RWPE1 (cell line): ENCODE measurements at regions not wholly inside any gene's neighbourhood (a gene's known extent, or its start where the extent isn't known, plus 50 kb on each side); places are given as distances from the start of the nearest gene placed in this dataset.

Source experiments
- CTCF ChIA-PET: fragments of 350-600 bp; sonication (Branson Sonifier 250); formaldehyde crosslinking; extraction: SDS; loops from one replicate; lab custom pipeline; 2021; lab: Yijun Ruan, JAX
- POLR2A ChIA-PET: fragments of 400-600 bp; formaldehyde crosslinking; extraction: SDS; loops from one replicate; lab custom pipeline; 2020; ENCODE audit warnings: antibody characterized with exemption; ENCODE audit not compliant: low non-redundant PET; lab: Yijun Ruan, JAX
- DNase-seq: peaks from one replicate; pipeline ENCODE4 v3.0.0; 2012; ENCODE audit warnings: low spot score
- H3K27ac ChIP-seq: fragments of 450-650 bp; 2 replicates; pipeline ENCODE4 v1.5.1; 2017
- TF ChIP-seq, protein P1 (sequence below): fragments of 450-650 bp; conservative IDR thresholded peaks from 2 replicates; pipeline ENCODE4 v1.5.1; 2017; ENCODE audit warnings: low read depth, mild to moderate bottlenecking

DNA sequence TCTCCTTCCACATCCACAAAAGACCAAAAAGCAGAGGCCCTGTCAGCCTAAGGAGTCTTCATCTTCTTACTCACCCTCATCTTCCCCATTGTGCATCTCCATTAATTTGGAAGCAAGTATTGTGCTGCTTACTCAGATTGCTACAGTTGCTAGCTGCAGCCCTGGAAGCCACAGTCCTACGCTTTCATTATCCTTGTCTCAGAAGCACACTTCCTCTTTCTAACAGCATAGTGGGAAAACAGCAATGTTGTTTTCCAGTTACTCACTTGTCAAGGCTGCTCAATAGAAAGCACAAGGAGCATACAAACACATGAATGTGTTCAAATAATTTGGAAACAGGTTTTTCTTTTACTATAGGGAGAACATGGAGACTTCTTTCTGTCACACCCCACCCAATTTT is 76.6 kb upstream of the RBM24 start:
- ChIA-PET CTCF (no interaction called here), POLR2A (no interaction called here)
- H3K27ac ChIP-seq, result no peak overlapping the region
- DNase-seq, result no peak
- TF ChIP-seq, protein P1, sequence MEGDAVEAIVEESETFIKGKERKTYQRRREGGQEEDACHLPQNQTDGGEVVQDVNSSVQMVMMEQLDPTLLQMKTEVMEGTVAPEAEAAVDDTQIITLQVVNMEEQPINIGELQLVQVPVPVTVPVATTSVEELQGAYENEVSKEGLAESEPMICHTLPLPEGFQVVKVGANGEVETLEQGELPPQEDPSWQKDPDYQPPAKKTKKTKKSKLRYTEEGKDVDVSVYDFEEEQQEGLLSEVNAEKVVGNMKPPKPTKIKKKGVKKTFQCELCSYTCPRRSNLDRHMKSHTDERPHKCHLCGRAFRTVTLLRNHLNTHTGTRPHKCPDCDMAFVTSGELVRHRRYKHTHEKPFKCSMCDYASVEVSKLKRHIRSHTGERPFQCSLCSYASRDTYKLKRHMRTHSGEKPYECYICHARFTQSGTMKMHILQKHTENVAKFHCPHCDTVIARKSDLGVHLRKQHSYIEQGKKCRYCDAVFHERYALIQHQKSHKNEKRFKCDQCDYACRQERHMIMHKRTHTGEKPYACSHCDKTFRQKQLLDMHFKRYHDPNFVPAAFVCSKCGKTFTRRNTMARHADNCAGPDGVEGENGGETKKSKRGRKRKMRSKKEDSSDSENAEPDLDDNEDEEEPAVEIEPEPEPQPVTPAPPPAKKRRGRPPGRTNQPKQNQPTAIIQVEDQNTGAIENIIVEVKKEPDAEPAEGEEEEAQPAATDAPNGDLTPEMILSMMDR, result no peak

DNA sequence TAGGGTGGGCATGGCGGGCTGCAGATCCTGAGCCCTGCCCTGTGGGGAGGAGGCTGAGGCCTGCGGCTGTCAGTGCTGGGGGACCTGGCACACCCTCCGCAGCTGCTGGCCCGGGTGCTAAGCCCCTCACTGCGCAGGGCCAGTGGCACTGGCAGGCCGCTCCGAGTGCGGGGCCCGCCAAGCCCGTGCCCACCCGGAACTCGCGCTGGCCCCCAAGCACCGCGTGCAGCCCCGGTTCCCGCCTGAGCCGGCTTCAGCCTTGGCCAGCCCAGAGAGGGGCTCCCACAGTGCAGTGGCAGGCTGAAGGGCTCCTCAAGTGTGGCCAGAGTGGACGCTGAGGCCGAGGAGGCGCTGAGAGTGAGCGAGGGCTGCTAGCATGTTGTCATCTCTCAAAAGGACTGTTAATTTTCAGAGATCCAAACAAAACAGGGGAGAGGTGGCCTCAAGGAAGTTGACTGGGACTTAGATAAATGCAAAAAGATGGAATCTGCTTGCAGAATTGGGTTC is 74.5 kb upstream of the RBM24 start:
- POLR2A ChIA-PET, result no interaction called here
- no peak for DNase-seq
- TF ChIP-seq, protein P1, result no peak
- no peak overlapping the region for H3K27ac ChIP-seq
- CTCF ChIA-PET, result interaction anchor here (0.5 to 0.6 kb wide), 2 partner anchors 12 to 1098 kb away, joined by 3 to 6 read pairs; no protein-coding TSS in a partner anchor

DNA sequence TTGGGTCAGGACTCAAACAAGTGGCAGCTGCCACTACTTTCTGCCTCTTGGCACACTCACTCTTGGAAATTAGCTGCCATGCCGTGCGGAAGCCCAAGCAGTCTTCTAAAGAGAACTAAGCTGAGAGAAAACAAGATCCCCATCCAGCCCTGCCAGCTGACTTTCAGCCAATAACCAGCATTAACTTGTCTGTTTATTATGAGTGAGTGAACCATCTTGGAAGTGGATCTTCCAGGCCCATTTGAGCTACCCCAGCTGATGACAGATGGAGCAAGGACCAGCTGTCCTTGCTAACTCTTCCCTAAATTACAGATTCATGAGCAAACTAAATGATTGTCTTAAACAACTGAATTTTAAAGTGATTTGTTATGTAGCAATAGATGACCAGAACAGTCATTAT is 73.9 kb upstream of the RBM24 start:
- no peak for DNase-seq
- TF ChIP-seq, protein P1, result no peak
- CTCF ChIA-PET, result interaction anchor here (0.5 to 0.6 kb wide), 2 partner anchors 13 to 1098 kb away, joined by 3 to 6 read pairs; no protein-coding TSS in a partner anchor

DNA sequence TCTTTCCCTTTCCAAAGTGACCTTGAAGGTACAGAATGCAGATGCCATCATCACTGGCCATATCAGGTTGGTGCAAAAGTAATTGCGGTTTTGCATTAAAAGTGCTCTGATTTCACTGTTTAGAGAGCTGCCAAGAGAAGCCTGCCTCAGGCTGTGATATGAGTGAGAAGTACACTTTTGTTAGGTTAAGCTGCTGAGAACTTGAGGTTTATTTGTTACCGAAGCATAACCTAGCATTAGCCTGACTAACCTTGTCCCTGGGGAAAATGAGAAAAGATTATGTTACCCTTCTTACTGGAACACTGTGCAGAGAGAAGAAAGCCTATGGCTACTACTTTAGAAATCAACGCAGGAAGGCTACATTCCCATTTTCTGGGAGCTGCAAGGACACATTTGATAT is 70.5 kb upstream of the RBM24 start:
- CTCF ChIA-PET, result no interaction called here
- TF ChIP-seq, protein P1, result no peak
- DNase-seq, result no peak
- no peak overlapping the region for H3K27ac ChIP-seq
- POLR2A ChIA-PET, result no interaction called here

More for the DNA sequence above, 73.9 kb upstream of the RBM24 start:
- POLR2A ChIA-PET, result no interaction called here
- H3K27ac ChIP-seq, result no peak overlapping the region

DNA sequence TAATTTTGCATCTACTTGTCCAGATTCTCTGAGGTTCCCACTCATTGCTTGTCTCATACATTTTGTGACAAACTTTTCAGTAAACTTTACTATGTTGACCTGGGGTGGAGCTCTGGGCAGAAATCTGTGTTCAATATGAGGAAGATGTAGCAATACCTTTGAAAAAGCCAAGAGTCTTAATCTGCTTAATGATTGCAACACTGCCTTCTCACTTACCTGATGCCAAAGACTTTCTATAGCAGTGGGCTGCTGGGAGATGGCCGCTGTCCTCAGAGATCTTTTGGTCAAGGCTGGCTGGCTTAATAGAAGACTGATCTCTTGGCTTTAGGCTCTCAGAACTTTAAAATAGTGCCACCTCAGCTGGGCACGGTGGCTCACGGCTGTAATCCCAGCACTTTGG is 70.1 kb upstream of the RBM24 start:
- no peak for DNase-seq
- ChIA-PET POLR2A (no interaction called here), CTCF (no interaction called here)
- TF ChIP-seq, protein P1, result no peak
- no peak overlapping the region for H3K27ac ChIP-seq

DNA sequence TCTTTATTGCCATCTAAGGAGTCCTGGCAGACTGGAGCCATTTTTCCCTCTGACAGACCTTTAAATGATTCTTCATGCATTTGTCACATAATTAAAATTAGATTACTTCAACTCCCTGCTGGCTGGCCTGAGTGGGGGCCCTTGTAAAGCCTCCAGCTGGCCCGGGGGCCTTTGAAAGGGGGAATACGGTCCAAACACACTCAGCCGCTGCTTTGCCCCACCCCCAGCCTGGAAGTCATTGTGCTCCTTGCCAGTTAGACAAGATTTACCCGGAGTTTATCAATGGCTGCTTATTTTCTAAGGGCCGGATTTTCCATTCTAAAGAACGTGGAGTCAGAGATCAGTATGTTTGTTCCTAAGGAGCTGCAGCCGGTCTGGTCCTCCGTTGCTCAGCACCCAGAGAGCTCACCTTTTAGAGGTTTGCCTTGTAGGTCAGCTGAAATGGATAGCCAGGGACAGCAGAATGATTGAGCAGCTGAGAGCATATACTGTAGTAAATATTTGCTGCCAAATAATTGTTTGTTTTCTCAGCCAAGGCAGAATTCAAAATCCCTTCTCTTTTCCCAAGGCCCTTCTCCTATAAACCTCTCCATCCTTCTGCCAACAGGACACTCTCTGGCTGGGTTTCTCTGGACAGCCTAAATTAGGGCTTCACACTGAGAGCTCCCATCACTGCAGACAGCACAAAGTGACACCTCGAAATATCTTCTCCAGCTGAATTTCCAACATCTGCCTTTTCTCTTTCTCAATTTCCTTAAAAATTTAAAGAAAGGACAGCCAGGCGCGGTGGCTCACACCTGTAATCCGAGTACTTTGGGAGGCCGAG is 68.4 kb upstream of the RBM24 start:
- H3K27ac ChIP-seq, result no peak overlapping the region

More for the DNA sequence above, 68.4 kb upstream of the RBM24 start:
- CTCF ChIA-PET, result no interaction called here
- no peak for DNase-seq
- POLR2A ChIA-PET, result no interaction called here
- TF ChIP-seq, protein P1, result no peak
